IMR-90 (cell line): ENCODE measurements at regions not wholly inside any gene's neighbourhood (a gene's known extent, or its start where the extent isn't known, plus 50 kb on each side); places are given as distances from the start of the nearest gene placed in this dataset.

Source experiments
- ATAC-seq: fragments of 200-7000 bp; cut with Tn5 transposase; 2 replicates; pipeline ENCODE4 v1.9.1; 2020; ENCODE audit warnings: low read depth, mild to moderate bottlenecking, moderate library complexity
- BruUV-seq: library from RNA; stranded (reverse); fragments of 400-500 nt; replicated peaks from 2 replicates; lab custom pipeline; 2021; lab: Mats Ljungman, UMichigan
- CTCF ChIA-PET: fragments of 300-600 bp; formaldehyde crosslinking; extraction: SDS; loops from one replicate; lab custom pipeline; 2021; ENCODE audit warnings: antibody characterized with exemption; lab: Yijun Ruan, JAX
- POLR2A ChIA-PET: fragments of 300-600 bp; sonication (Branson Sonifier 250); formaldehyde crosslinking; loops from one replicate; lab custom pipeline; 2022; ENCODE audit warnings: antibody characterized with exemption; ENCODE audit not compliant: unreplicated experiment; lab: Charles Lee
- DNase-seq: peaks from one replicate; pipeline ENCODE4 v3.0.0; 2013
- H2AFZ ChIP-seq: replicated peaks from 2 replicates; pipeline ENCODE3; 2013; ENCODE audit warnings: low read length, mild to moderate bottlenecking; ENCODE audit not compliant: poor library complexity
- H2AK5ac ChIP-seq: 2 replicates; pipeline ENCODE4 v1.6.1; 2013; ENCODE audit warnings: low read depth, low read length, inconsistent platforms
- H2AK9ac ChIP-seq: replicated peaks from 2 replicates; pipeline ENCODE3; 2013; ENCODE audit warnings: mild to moderate bottlenecking, low read depth, low read length, moderate library complexity; ENCODE audit not compliant: poor library complexity
- H2BK120ac ChIP-seq: 2 replicates; pipeline ENCODE4 v1.6.1; 2013; ENCODE audit warnings: low read depth, low read length, inconsistent platforms
- H2BK15ac ChIP-seq: 3 replicates; pipeline ENCODE4 v1.6.1; 2013; ENCODE audit warnings: low read depth, low read length, inconsistent platforms
- H2BK20ac ChIP-seq: 2 replicates; pipeline ENCODE4 v1.6.1; 2013; ENCODE audit warnings: low read depth, mild to moderate bottlenecking, inconsistent platforms, low read length, moderate library complexity
- H2BK5ac ChIP-seq: 2 replicates; pipeline ENCODE4 v1.6.1; 2013; ENCODE audit warnings: mild to moderate bottlenecking, low read depth, low read length, inconsistent platforms; ENCODE audit not compliant: poor library complexity, severe bottlenecking
- H3K14ac ChIP-seq: replicated peaks from 2 replicates; pipeline ENCODE4 v1.6.1; 2013; ENCODE audit warnings: low read depth, low read length, inconsistent platforms
- H3K18ac ChIP-seq: 2 replicates; pipeline ENCODE4 v1.6.1; 2013; ENCODE audit warnings: low read depth, low read length, control low read depth
- H3K23ac ChIP-seq: 2 replicates; pipeline ENCODE4 v1.6.1; 2013; ENCODE audit warnings: low read depth, low read length, inconsistent platforms
- H3K27ac ChIP-seq: 2 replicates; pipeline ENCODE4 v1.5.1; 2013; ENCODE audit warnings: mild to moderate bottlenecking, control low read depth, low read length; ENCODE audit not compliant: insufficient read depth
- H3K27me3 ChIP-seq: 2 replicates; pipeline ENCODE4 v1.6.1; 2013; ENCODE audit warnings: low read length; ENCODE audit not compliant: control insufficient read depth, insufficient read depth
- H3K36me3 ChIP-seq: 2 replicates; pipeline ENCODE4 v1.6.1; 2013; ENCODE audit warnings: low read length, mixed read lengths; ENCODE audit not compliant: control insufficient read depth, insufficient read depth
- H3K4ac ChIP-seq: 2 replicates; pipeline ENCODE4 v1.6.1; 2013; ENCODE audit warnings: low read depth, low read length, inconsistent platforms
- H3K4me1 ChIP-seq: 2 replicates; pipeline ENCODE4 v1.6.1; 2013; ENCODE audit warnings: low read length, mixed read lengths; ENCODE audit not compliant: control insufficient read depth, insufficient read depth
- H3K4me2 ChIP-seq: 2 replicates; pipeline ENCODE4 v1.6.1; 2013; ENCODE audit warnings: low read depth, mild to moderate bottlenecking, control low read depth, low read length, moderate library complexity
- H3K4me3 ChIP-seq: 2 replicates; pipeline ENCODE4 v1.5.1; 2013; ENCODE audit warnings: low read depth, mild to moderate bottlenecking, control low read depth, low read length, moderate library complexity; ENCODE audit not compliant: insufficient read depth
- H3K56ac ChIP-seq: 2 replicates; pipeline ENCODE4 v1.6.1; 2013; ENCODE audit warnings: low read length, inconsistent platforms; ENCODE audit not compliant: insufficient read depth; ENCODE audit errors: extremely low read depth
- H3K79me1 ChIP-seq, 2 experiments: 2 replicates each; pipeline ENCODE4 v1.6.1; 2013; ENCODE audit warnings: low read length in 2 of 2, inconsistent platforms in 1 of 2, low read depth in 1 of 2
- H3K9ac ChIP-seq: 2 replicates; pipeline ENCODE4 v1.6.1; 2013; ENCODE audit warnings: low read depth, low read length, control low read depth
- H3K9me1 ChIP-seq: 2 replicates; pipeline ENCODE4 v1.6.1; 2013; ENCODE audit warnings: low read length, inconsistent platforms; ENCODE audit not compliant: insufficient read depth
- H3K9me3 ChIP-seq: 2 replicates; pipeline ENCODE4 v1.6.1; 2013; ENCODE audit warnings: low read length; ENCODE audit not compliant: control insufficient read depth, insufficient read depth
- H4K20me1 ChIP-seq: 2 replicates; pipeline ENCODE4 v1.6.1; 2013; ENCODE audit warnings: low read length, inconsistent platforms; ENCODE audit not compliant: insufficient read depth
- H4K5ac ChIP-seq: 2 replicates; pipeline ENCODE4 v1.6.1; 2013; ENCODE audit warnings: mild to moderate bottlenecking, low read depth, low read length, control low read depth
- H4K8ac ChIP-seq, 2 experiments: 2 replicates each; pipeline ENCODE4 v1.6.1; 2013; ENCODE audit warnings: low read depth in 2 of 2, low read length in 2 of 2, control low read depth in 1 of 2, inconsistent platforms in 1 of 2
- H4K91ac ChIP-seq: 2 replicates; pipeline ENCODE4 v1.6.1; 2013; ENCODE audit warnings: low read depth, low read length, inconsistent platforms; ENCODE audit not compliant: insufficient read depth
- BHLHE40 ChIP-seq: fragments of 150-350 bp; IDR thresholded peaks from 2 replicates; pipeline ENCODE4 v1.6.1; 2016; ENCODE audit warnings: mild to moderate bottlenecking, low read depth, low read length
- CEBPB ChIP-seq: IDR thresholded peaks from 2 replicates; pipeline ENCODE4 v1.6.1; 2012; ENCODE audit warnings: low read depth, low read length, improper control_type of control experiment
- CHD1 ChIP-seq: IDR thresholded peaks from 2 replicates; pipeline ENCODE4 v1.6.1; 2012; ENCODE audit warnings: low read depth, low read length, improper control_type of control experiment
- CTCF ChIP-seq: conservative IDR thresholded peaks from 2 replicates; pipeline ENCODE4 v1.5.1; 2012; ENCODE audit warnings: mild to moderate bottlenecking, low read depth, low read length, improper control_type of control experiment
- FOS ChIP-seq: fragments of 150-350 bp; IDR thresholded peaks from 2 replicates; pipeline ENCODE4 v1.6.1; 2016; ENCODE audit warnings: low read depth, low read length
- MAFK ChIP-seq: IDR thresholded peaks from 2 replicates; pipeline ENCODE4 v1.6.1; 2012; ENCODE audit warnings: low read depth, low read length, improper control_type of control experiment
- MAZ ChIP-seq: IDR thresholded peaks from 2 replicates; pipeline ENCODE4 v1.6.1; 2012; ENCODE audit warnings: low read depth, mild to moderate bottlenecking, low read length, improper control_type of control experiment, moderate library complexity, borderline replicate concordance
- MXI1 ChIP-seq: IDR thresholded peaks from 2 replicates; pipeline ENCODE4 v1.6.1; 2012; ENCODE audit warnings: low read depth, mild to moderate bottlenecking, low read length, moderate library complexity, borderline replicate concordance
- NFE2L2 ChIP-seq: fragments of 150-350 bp; IDR thresholded peaks from 2 replicates; pipeline ENCODE4 v1.6.1; 2016; ENCODE audit warnings: low read depth, mild to moderate bottlenecking, low read length
- RAD21 ChIP-seq: IDR thresholded peaks from 2 replicates; pipeline ENCODE4 v1.6.1; 2012; ENCODE audit warnings: low read length, improper control_type of control experiment
- RCOR1 ChIP-seq: IDR thresholded peaks from 2 replicates; pipeline ENCODE4 v1.6.1; 2012; ENCODE audit warnings: mild to moderate bottlenecking, low read length, improper control_type of control experiment; ENCODE audit not compliant: insufficient replicate concordance
- RFX5 ChIP-seq: IDR thresholded peaks from 2 replicates; pipeline ENCODE4 v1.8.0; 2012; ENCODE audit warnings: low read depth, mild to moderate bottlenecking, low read length, moderate library complexity
- SMC3 ChIP-seq: fragments of 150-350 bp; IDR thresholded peaks from 2 replicates; pipeline ENCODE4 v1.6.1; 2016; ENCODE audit warnings: low read depth, mild to moderate bottlenecking, antibody characterized with exemption, low read length, moderate library complexity
- WGBS, 2 experiments: methylation state at CpG; one replicate each; pipeline versions ENCODE4 v1.1.5 to v1.1.7; 2013; ENCODE audit warnings: missing lambda C conversion rate in 2 of 2; ENCODE audit not compliant: insufficient read length in 1 of 2; ENCODE audit errors: extremely low coverage in 2 of 2; 5-methylcytosine and 5-hydroxymethylcytosine counted together
- dilution Hi-C: fragments of 300-500 bp; cut with HindIII; formaldehyde crosslinking; loops from one replicate; pipeline ENCODE4 v1.14.3; 2018; ENCODE audit warnings: low sequenced_read_pairs; ENCODE audit not compliant: unreplicated experiment
- in situ Hi-C: fragments of 300-500 bp; cut with MboI; formaldehyde crosslinking; loops from 3 replicates; pipeline ENCODE4 v1.14.3; 2019; ENCODE audit warnings: low sequenced_read_pairs, inconsistent platforms, mixed read lengths
- intact Hi-C: fragments of 100-400 bp; cut with micrococcal nuclease; formaldehyde crosslinking; loops from 2 replicates; pipeline ENCODE4 v1.10.0; 2022
- TF ChIP-seq, protein P1 (sequence below): fragments of 150-350 bp; IDR thresholded peaks from 2 replicates; pipeline ENCODE4 v1.6.1; 2017; ENCODE audit warnings: mild to moderate bottlenecking, antibody characterized with exemption, low read length, low read depth
- TF ChIP-seq, protein P2 (sequence below): fragments of 150-350 bp; IDR thresholded peaks from 2 replicates; pipeline ENCODE4 v1.6.1; 2016; ENCODE audit warnings: low read depth, mild to moderate bottlenecking, low read length, moderate library complexity, borderline replicate concordance

DNA sequence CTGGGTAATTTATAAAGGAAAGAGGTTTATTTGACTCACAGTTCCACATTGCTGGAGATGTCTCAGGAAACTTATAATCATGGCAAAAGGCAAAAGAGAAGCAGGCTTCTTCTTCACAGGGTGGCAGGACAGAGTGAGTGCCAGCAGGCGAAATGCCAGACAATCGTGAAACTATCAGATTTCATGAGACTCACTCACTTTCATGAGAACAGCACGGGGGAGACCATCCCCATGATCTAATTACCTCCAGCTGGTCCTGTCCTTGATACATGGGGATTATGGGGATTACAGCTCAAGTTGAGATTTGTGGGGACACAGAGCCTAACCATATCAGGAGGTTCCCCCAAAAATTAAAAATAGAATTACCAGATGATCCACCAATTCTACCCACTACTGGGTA lies 675.5 kb upstream of the SLC8A1 start:
- Histone ChIP-seq H3K79me1 (no peaks in the 10 kb centered on the region), H3K36me3 (no peaks in the 10 kb centered on the region), H2BK120ac (no peak overlapping the region), H3K9me3 (no peaks in the 10 kb centered on the region), H2AK5ac (no peak overlapping the region), H4K5ac (no peak overlapping the region), H3K27me3 (no peaks in the 10 kb centered on the region), H2BK20ac (no peak overlapping the region), H3K4me3 (no peak overlapping the region), H3K14ac (no peak overlapping the region), H2AK9ac (no peak overlapping the region), H3K18ac (no peak overlapping the region), H2BK5ac (no peak overlapping the region), H3K4me2 (no peak overlapping the region), H2AFZ (no peak overlapping the region), H4K8ac (no peak overlapping the region), H3K4ac (no peak overlapping the region), H3K4me1 (no peaks in the 10 kb centered on the region), H3K23ac (no peak overlapping the region), H2BK15ac (no peak overlapping the region), H3K9me1 (no peaks in the 10 kb centered on the region), H4K91ac (no peak overlapping the region), H3K9ac (no peak overlapping the region), H3K56ac (no peak overlapping the region), H4K20me1 (no peaks in the 10 kb centered on the region), H3K27ac (no peak overlapping the region)
- TF ChIP-seq, protein P1, sequence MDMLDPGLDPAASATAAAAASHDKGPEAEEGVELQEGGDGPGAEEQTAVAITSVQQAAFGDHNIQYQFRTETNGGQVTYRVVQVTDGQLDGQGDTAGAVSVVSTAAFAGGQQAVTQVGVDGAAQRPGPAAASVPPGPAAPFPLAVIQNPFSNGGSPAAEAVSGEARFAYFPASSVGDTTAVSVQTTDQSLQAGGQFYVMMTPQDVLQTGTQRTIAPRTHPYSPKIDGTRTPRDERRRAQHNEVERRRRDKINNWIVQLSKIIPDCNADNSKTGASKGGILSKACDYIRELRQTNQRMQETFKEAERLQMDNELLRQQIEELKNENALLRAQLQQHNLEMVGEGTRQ, result no peak
- TF ChIP-seq MAFK, result no peak
- TF ChIP-seq BHLHE40, result no peak
- no peak for TF ChIP-seq MAZ
- no peak for TF ChIP-seq CTCF
- TF ChIP-seq NFE2L2, result no peak
- TF ChIP-seq RCOR1, result no peak
- no peak for TF ChIP-seq SMC3
- no peak for TF ChIP-seq RFX5
- no peak for TF ChIP-seq CHD1
- no peak for TF ChIP-seq MXI1
- TF ChIP-seq, protein P2, sequence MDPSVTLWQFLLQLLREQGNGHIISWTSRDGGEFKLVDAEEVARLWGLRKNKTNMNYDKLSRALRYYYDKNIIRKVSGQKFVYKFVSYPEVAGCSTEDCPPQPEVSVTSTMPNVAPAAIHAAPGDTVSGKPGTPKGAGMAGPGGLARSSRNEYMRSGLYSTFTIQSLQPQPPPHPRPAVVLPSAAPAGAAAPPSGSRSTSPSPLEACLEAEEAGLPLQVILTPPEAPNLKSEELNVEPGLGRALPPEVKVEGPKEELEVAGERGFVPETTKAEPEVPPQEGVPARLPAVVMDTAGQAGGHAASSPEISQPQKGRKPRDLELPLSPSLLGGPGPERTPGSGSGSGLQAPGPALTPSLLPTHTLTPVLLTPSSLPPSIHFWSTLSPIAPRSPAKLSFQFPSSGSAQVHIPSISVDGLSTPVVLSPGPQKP, result no peak
- no peak for TF ChIP-seq FOS
- no peak for TF ChIP-seq CEBPB
- no peak for TF ChIP-seq RAD21
- WGBS, 2 experiments, result 0% methylated on average over 1 of the region's 3 CpGs; no CpG with 5 or more reads in 1 of the 2 experiments
- intact Hi-C loops (no loop called here), in situ Hi-C loops (no loop called here), dilution Hi-C loops (no loop called here)
- ATAC-seq (no peak), DNase-seq (no peak)
- CTCF ChIA-PET, result interaction anchor here (0.6 kb wide), 1 partner anchor 230 kb away, joined by 5 read pairs; no protein-coding TSS in a partner anchor
- POLR2A ChIA-PET, result no interaction called here
- no TSS peak for BruUV-seq
